Fibroblast of upper back skin (primary cell): ENCODE measurements at regions not wholly inside any gene's neighbourhood (a gene's known extent, or its start where the extent isn't known, plus 50 kb on each side); places are given as distances from the start of the nearest gene placed in this dataset.
A peak's percentile ranks its signal among the peaks of the same experiment; 100 is the strongest.

ENCODE experiments used
- DNase-seq: peaks from one replicate; pipeline ENCODE4 v3.0.0-alpha.2; 2013

GRCh38 chr13:94968757-94969086 is 256.4 kb upstream of the SOX21 start:
- no peak for DNase-seq

- DNase-seq, result no peak
These were observed 255.9 kb upstream of the SOX21 start for GRCh38 chr13:94968040-94968756.

- DNase-seq, result no peak
These were observed 255.1 kb upstream of the SOX21 start for GRCh38 chr13:94967183-94968039.

- no peak for DNase-seq
These were observed 254.1 kb upstream of the SOX21 start for GRCh38 chr13:94966422-94966955.

GRCh38 chr13:94959626-94960025 is 247.3 kb upstream of the SOX21 start:
- DNase-seq, result no peak

GRCh38 chr13:94956417-94957110 is 244.2 kb upstream of the SOX21 start:
- DNase-seq, result no peak

- DNase-seq, result no peak
These were observed 240.4 kb upstream of the SOX21 start for GRCh38 chr13:94952787-94953186.

GRCh38 chr13:94950303-94950702 is 238.0 kb upstream of the SOX21 start:
- DNase-seq, result peak; percentile 2

GRCh38 chr13:94947965-94948371 is 235.6 kb upstream of the SOX21 start:
- DNase-seq, result no peak

GRCh38 chr13:94947392-94947791 is 235.0 kb upstream of the SOX21 start:
- no peak for DNase-seq

GRCh38 chr13:94946039-94946438 is 233.7 kb upstream of the SOX21 start:
- DNase-seq, result no peak

GRCh38 chr13:94938124-94938523 is 225.8 kb upstream of the SOX21 start:
- no peak for DNase-seq

- DNase-seq, result no peak
These were observed 224.3 kb upstream of the SOX21 start for GRCh38 chr13:94936633-94937032.

- no peak for DNase-seq
These were observed 221.6 kb upstream of the SOX21 start for GRCh38 chr13:94933936-94934335.

GRCh38 chr13:94933230-94933751 is 220.9 kb upstream of the SOX21 start:
- no peak for DNase-seq

GRCh38 chr13:94928127-94928775 is 215.9 kb upstream of the SOX21 start:
- no peak for DNase-seq

- no peak for DNase-seq
These were observed 212.9 kb upstream of the SOX21 start for GRCh38 chr13:94925263-94925662.

GRCh38 chr13:94921181-94921580 is 208.8 kb upstream of the SOX21 start:
- DNase-seq, result no peak

GRCh38 chr13:94920578-94920977 is 208.2 kb upstream of the SOX21 start:
- DNase-seq, result no peak

- DNase-seq, result peak; percentile 3
These were observed 205.5 kb upstream of the SOX21 start for GRCh38 chr13:94917824-94918223.

- DNase-seq, result peak; percentile 23
These were observed 202.6 kb upstream of the SOX21 start for GRCh38 chr13:94914895-94915294.

- no peak for DNase-seq
These were observed 194.3 kb upstream of the SOX21 start for GRCh38 chr13:94906605-94907004.
